ENCODE measurements at regions not wholly inside any gene's neighbourhood (a gene's known extent, or its start where the extent isn't known, plus 50 kb on each side); places are given as distances from the start of the nearest gene placed in this dataset.

DNA sequence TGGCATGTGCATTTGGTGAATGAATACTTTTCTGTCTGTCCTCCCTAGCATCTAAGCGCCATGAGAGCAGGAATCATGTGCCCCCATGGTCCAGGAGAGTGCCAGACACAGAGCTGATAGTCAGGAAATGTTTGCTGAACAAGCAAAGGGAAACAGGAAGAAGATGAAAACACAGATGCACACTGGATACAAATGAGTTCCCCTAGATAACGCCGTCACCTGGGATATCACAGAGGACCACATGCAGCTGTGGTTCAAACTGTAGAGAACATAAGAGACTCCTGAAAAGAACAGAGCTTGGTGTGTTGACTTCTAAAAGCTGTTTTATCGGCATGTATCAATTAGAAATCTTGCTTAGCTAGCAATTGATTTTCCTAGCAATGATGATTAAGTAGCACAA lies 293.7 kb downstream of the BTBD3 start:
- no peak overlapping the region for H2AK5ac ChIP-seq (ENCODE audit: insufficient read length, low read length)
- TF ChIP-seq, protein P1, sequence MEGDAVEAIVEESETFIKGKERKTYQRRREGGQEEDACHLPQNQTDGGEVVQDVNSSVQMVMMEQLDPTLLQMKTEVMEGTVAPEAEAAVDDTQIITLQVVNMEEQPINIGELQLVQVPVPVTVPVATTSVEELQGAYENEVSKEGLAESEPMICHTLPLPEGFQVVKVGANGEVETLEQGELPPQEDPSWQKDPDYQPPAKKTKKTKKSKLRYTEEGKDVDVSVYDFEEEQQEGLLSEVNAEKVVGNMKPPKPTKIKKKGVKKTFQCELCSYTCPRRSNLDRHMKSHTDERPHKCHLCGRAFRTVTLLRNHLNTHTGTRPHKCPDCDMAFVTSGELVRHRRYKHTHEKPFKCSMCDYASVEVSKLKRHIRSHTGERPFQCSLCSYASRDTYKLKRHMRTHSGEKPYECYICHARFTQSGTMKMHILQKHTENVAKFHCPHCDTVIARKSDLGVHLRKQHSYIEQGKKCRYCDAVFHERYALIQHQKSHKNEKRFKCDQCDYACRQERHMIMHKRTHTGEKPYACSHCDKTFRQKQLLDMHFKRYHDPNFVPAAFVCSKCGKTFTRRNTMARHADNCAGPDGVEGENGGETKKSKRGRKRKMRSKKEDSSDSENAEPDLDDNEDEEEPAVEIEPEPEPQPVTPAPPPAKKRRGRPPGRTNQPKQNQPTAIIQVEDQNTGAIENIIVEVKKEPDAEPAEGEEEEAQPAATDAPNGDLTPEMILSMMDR (conservative IDR thresholded peaks at IDR 0.05) = no peak
- no peaks in the 10 kb centered on the region for H3K79me1 ChIP-seq (ENCODE audit: insufficient read depth, low read depth, low read length, poor library complexity, severe bottlenecking)
- H3K23ac ChIP-seq (ENCODE audit: insufficient read length, low read depth, low read length) = no peak overlapping the region
- no peaks in the 10 kb centered on the region for H3K4me1 ChIP-seq (ENCODE audit: insufficient read depth, low read length)
- no peak overlapping the region for H2AFZ ChIP-seq (ENCODE audit: low read length)
- peaks cover 0 to 5% of the 10 kb centered on the region in 2 experiments; a peak in 2 of 4 replicates for H3K4me1 Mint-ChIP-seq
- no peak overlapping the region for H3K9ac ChIP-seq (ENCODE audit: extremely low read depth, insufficient read length, low read length)
- H4K5ac ChIP-seq (ENCODE audit: insufficient read length, low read depth, low read length) = no peak overlapping the region
- H2BK5ac ChIP-seq (ENCODE audit: insufficient read length, low read length) = no peak overlapping the region
- H3K14ac ChIP-seq (ENCODE audit: insufficient read depth, low read length) = no peak overlapping the region
- no peak overlapping the region for H3K4ac ChIP-seq (ENCODE audit: low read depth, low read length)
- no peak overlapping the region for H3K4me3 Mint-ChIP-seq
- no peaks in the 10 kb centered on the region for H3K27me3 Mint-ChIP-seq (ENCODE audit: low read depth)
- H4K91ac ChIP-seq (ENCODE audit: insufficient read length, low read depth, low read length) = no peak overlapping the region
- no peaks in the 10 kb centered on the region for H3K79me2 ChIP-seq (ENCODE audit: insufficient read depth, low read length)
- peaks cover 3% of the 10 kb centered on the region for H3K9me3 ChIP-seq (ENCODE audit: control insufficient read depth, low read depth, low read length)
- no peak overlapping the region for H3K27ac ChIP-seq (ENCODE audit: insufficient read length, low read depth, low read length)
- 0 out of 7 replicates have a peak, but pooled peaks cover 0 to under 1% (median 0%) of the 10 kb centered on the region in 3 experiments for H3K36me3 Mint-ChIP-seq (ENCODE audit: insufficient read depth in 1 of 3, low read depth in 3 of 3)
- H4K20me1 ChIP-seq (ENCODE audit: control insufficient read depth, insufficient read depth, insufficient read length) = no peaks in the 10 kb centered on the region
- no peaks in the 10 kb centered on the region for H3K23me2 ChIP-seq (ENCODE audit: insufficient read length, low read depth, low read length, poor library complexity, severe bottlenecking)
- H3K18ac ChIP-seq (ENCODE audit: insufficient read length, low read depth, low read length) = no peak overlapping the region
- H3T11ph ChIP-seq (ENCODE audit: low read length) = no peak overlapping the region
- H3K27me3 ChIP-seq (ENCODE audit: insufficient read depth, low read length) = no peaks in the 10 kb centered on the region
- H3K56ac ChIP-seq (ENCODE audit: insufficient read length, low read depth, low read length) = no peak overlapping the region
- no peak for DNase-seq
- no peak overlapping the region for H4K8ac ChIP-seq (replicated peaks; ENCODE audit: insufficient read length, low read depth, low read length)
- H2BK12ac ChIP-seq (ENCODE audit: insufficient read length, low read depth, low read length) = no peak overlapping the region
- no peak overlapping the region for H2BK15ac ChIP-seq (ENCODE audit: low read depth, low read length)
- no CpG with 5 or more reads among the region's 4 CpGs for WGBS (ENCODE audit: extremely low coverage, insufficient read length, low lambda C conversion rate)
- peaks cover 0 to 3% of the 10 kb centered on the region in 2 experiments; a peak in 2 of 5 replicates for H3K9me3 Mint-ChIP-seq
- no peak overlapping the region for H2BK20ac ChIP-seq (ENCODE audit: low read depth, low read length, poor library complexity, severe bottlenecking)
- H2BK120ac ChIP-seq (ENCODE audit: low read depth, low read length, poor library complexity, severe bottlenecking) = no peak overlapping the region
- H3K4me2 ChIP-seq (ENCODE audit: insufficient read depth, insufficient read length, low read length) = no peak overlapping the region
- H3K27ac Mint-ChIP-seq = no peak overlapping the region
